ENCODE measurements at regions not wholly inside any gene's neighbourhood (a gene's known extent, or its start where the extent isn't known, plus 50 kb on each side); places are given as distances from the start of the nearest gene placed in this dataset.

DNA sequence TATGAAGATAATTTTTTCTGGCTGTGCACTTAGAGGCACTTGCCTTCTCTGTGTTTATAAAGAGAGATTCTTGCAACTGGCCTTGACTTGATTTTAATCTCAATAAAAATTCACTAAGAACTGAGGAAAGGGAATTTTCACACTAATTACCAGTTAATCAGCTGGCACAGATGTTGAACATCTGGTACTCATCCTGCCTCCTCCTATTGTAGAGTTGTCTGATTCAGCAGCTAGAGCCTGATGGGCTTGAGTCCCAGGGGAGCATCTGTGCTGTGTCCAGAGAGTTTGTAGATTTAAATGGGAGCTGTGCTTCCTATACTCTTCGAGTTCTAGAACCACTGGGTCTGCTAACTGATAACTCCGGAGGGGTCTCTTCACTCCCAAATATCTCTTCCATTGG is 50.7 kb upstream of the ADRA1D start:
- DNase-seq (ENCODE audit: low read depth) = no peak

DNA sequence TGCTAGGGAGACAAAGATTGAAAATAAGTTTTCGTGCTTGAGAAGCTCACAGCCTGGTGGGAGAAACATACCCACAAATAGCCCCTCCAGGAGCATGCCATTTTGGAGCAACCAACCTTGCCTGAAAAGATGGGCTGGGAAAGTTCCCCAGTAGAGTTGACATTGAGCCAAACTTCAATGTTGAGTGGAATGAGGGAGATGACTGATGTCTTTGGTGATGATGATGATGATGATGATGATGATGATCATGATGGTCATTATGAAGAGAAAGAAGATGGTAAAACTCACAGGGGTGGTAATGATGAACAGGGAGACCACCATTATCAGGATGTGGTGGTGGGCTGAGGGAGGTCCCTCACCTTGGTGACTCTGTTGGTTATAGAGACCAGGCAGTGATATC is 50.1 kb upstream of the ADRA1D start:
- no peak for DNase-seq (ENCODE audit: low read depth)
